SK-N-SH (cell line): ENCODE measurements at regions not wholly inside any gene's neighbourhood (a gene's known extent, or its start where the extent isn't known, plus 50 kb on each side); places are given as distances from the start of the nearest gene placed in this dataset.

Source experiments
- CTCF ChIA-PET: fragments of 300-600, 350-600 bp; formaldehyde crosslinking; extraction: SDS; loops from one replicate; lab custom pipeline; 2021; lab: Yijun Ruan, JAX
- POLR2A ChIA-PET: fragments of 350-600 bp; sonication (Branson Sonifier 250); formaldehyde crosslinking; extraction: SDS; loops from one replicate; lab custom pipeline; 2020; ENCODE audit warnings: antibody characterized with exemption, inconsistent platforms; lab: Yijun Ruan, JAX
- DNase-seq: peaks from one replicate; pipeline ENCODE4 v3.0.0; 2012
- H2AFZ ChIP-seq: fragments of 200-600 bp; sonication (generic); 2 replicates; pipeline ENCODE4 v1.8.1; 2016; ENCODE audit warnings: antibody characterized with exemption, mild to moderate bottlenecking, low read depth
- H3F3A ChIP-seq: fragments of 200-600 bp; sonication (generic); replicated peaks from 2 replicates; pipeline ENCODE3; 2016; ENCODE audit warnings: antibody characterized with exemption, mild to moderate bottlenecking; ENCODE audit not compliant: insufficient read depth
- H3K27ac ChIP-seq, 2 experiments: fragments of 200-500 bp in 1 of 2; fragments of 200-600 bp in 1 of 2; sonication (Bioruptor generic) in 1 of 2; sonication (generic), shearing (Covaris generic) in 1 of 2; 2 replicates each; pipeline versions ENCODE4 v1.5.1 to v1.6.1; 2014 to 2016; ENCODE audit warnings: low read depth in 2 of 2, inconsistent platforms in 1 of 2, low read length in 1 of 2, mild to moderate bottlenecking in 1 of 2, mixed read lengths in 1 of 2
- H3K27me3 ChIP-seq: fragments of 200-600 bp; sonication (generic), shearing (Covaris generic); 2 replicates; pipeline ENCODE4 v1.6.1; 2016; ENCODE audit warnings: mixed run types; ENCODE audit not compliant: insufficient read depth
- H3K36me3 ChIP-seq, 2 experiments: fragments of 200-500 bp in 1 of 2; fragments of 200-600 bp in 1 of 2; sonication (Bioruptor generic) in 1 of 2; sonication (generic) in 1 of 2; replicated peaks in 1 of 2; 2 replicates each; pipeline versions ENCODE3 to v1.5.1; 2014 to 2016; ENCODE audit warnings: low read length in 1 of 2, mild to moderate bottlenecking in 1 of 2; ENCODE audit not compliant: insufficient read depth in 2 of 2, control insufficient read depth in 1 of 2
- H3K4me1 ChIP-seq, 2 experiments: fragments of 200-500 bp in 1 of 2; fragments of 200-600 bp in 1 of 2; sonication (Bioruptor generic) in 1 of 2; sonication (generic), shearing (Covaris generic) in 1 of 2; 2 replicates each; pipeline versions ENCODE4 v1.5.1 to v1.6.1; 2014 to 2016; ENCODE audit warnings: low read depth in 1 of 2, low read length in 1 of 2, mixed run types in 1 of 2; ENCODE audit not compliant: insufficient read depth in 2 of 2, control insufficient read depth in 1 of 2
- H3K4me2 ChIP-seq: fragments of 200-600 bp; sonication (generic), shearing (Covaris generic); 2 replicates; pipeline ENCODE4 v1.6.1; 2017; ENCODE audit warnings: mixed run types
- H3K4me3 ChIP-seq, 2 experiments: fragments of 200-500 bp in 1 of 2; fragments of 200-600 bp in 1 of 2; sonication (Bioruptor generic) in 1 of 2; sonication (generic), shearing (Covaris generic) in 1 of 2; 2 replicates each; pipeline versions ENCODE4 v1.5.1 to v1.8.1; 2014 to 2016; ENCODE audit warnings: low read depth in 2 of 2, inconsistent platforms in 1 of 2, low read length in 1 of 2, mild to moderate bottlenecking in 1 of 2, mixed read lengths in 1 of 2, moderate library complexity in 1 of 2
- H3K79me2 ChIP-seq: fragments of 200-600 bp; sonication (generic); 2 replicates; pipeline ENCODE4 v1.8.1; 2017; ENCODE audit warnings: mild to moderate bottlenecking; ENCODE audit not compliant: insufficient read depth
- H3K9ac ChIP-seq: fragments of 200-600 bp; sonication (generic); 2 replicates; pipeline ENCODE4 v1.6.1; 2017; ENCODE audit warnings: mixed run types
- H3K9me2 ChIP-seq: fragments of 200-600 bp; sonication (generic); 2 replicates; pipeline ENCODE4 v1.6.1; 2017; ENCODE audit warnings: mixed run types
- H3K9me3 ChIP-seq: fragments of 200-600 bp; sonication (generic); 2 replicates; pipeline ENCODE4 v1.6.1; 2017; ENCODE audit warnings: mixed run types, mild to moderate bottlenecking, moderate library complexity
- H4K20me1 ChIP-seq: fragments of 200-600 bp; sonication (generic); 2 replicates; pipeline ENCODE4 v1.6.1; 2017; ENCODE audit warnings: mild to moderate bottlenecking, mixed run types; ENCODE audit not compliant: insufficient read depth
- CTCF ChIP-seq: fragments of 200-600 bp; sonication (generic); IDR thresholded peaks from 2 replicates; pipeline ENCODE4 v1.6.1; 2017; ENCODE audit warnings: antibody characterized with exemption, mild to moderate bottlenecking, moderate library complexity
- EP300 ChIP-seq, 2 experiments: IDR thresholded peaks; 2 replicates each; pipeline versions ENCODE4 v1.4.0 to v1.6.1; 2012; ENCODE audit warnings: borderline replicate concordance in 1 of 2, low read depth in 1 of 2, low read length in 1 of 2
- FOSL2 ChIP-seq: IDR thresholded peaks from 2 replicates; pipeline ENCODE4 v1.4.0; 2012; ENCODE audit warnings: low read depth, mild to moderate bottlenecking, moderate library complexity, borderline replicate concordance
- FOXM1 ChIP-seq: IDR thresholded peaks from 2 replicates; pipeline ENCODE4 v1.4.0; 2012; ENCODE audit warnings: low read depth, mild to moderate bottlenecking
- GABPA ChIP-seq: IDR thresholded peaks from 2 replicates; pipeline ENCODE4 v1.4.0; 2012; ENCODE audit warnings: low read depth, mild to moderate bottlenecking
- GATA2 ChIP-seq: sonication (generic); formaldehyde crosslinking; IDR thresholded peaks from 2 replicates; pipeline ENCODE4 v1.5.0; 2020; ENCODE audit warnings: mild to moderate bottlenecking, missing genetic modification reagents
- IRF3 ChIP-seq: fragments of 150-350 bp; IDR thresholded peaks from 2 replicates; pipeline ENCODE4 v1.6.1; 2016; ENCODE audit warnings: mild to moderate bottlenecking, low read depth, low read length
- JUND ChIP-seq: IDR thresholded peaks from 2 replicates; pipeline ENCODE4 v1.4.0; 2012
- MEF2A ChIP-seq: IDR thresholded peaks from 2 replicates; pipeline ENCODE4 v1.4.0; 2012; ENCODE audit warnings: low read depth, borderline replicate concordance
- MXI1 ChIP-seq: IDR thresholded peaks from 2 replicates; pipeline ENCODE4 v1.6.1; 2012; ENCODE audit warnings: mild to moderate bottlenecking, low read depth, low read length, improper control_type of control experiment
- PBX3 ChIP-seq: IDR thresholded peaks from 2 replicates; pipeline ENCODE4; 2012
- RXRA ChIP-seq: IDR thresholded peaks from 2 replicates; pipeline ENCODE4 v1.4.0; 2012; ENCODE audit warnings: low read depth, mild to moderate bottlenecking, borderline replicate concordance
- TAF1 ChIP-seq: IDR thresholded peaks from 2 replicates; pipeline ENCODE4 v1.6.1; 2012; ENCODE audit warnings: low read depth, mild to moderate bottlenecking, low read length, moderate library complexity, borderline replicate concordance
- TEAD4 ChIP-seq: IDR thresholded peaks from 2 replicates; pipeline ENCODE4 v1.4.0; 2012; ENCODE audit warnings: mild to moderate bottlenecking, borderline replicate concordance; ENCODE audit not compliant: insufficient read depth
- USF2 ChIP-seq: fragments of 150-350 bp; IDR thresholded peaks from 2 replicates; pipeline ENCODE4 v1.6.1; 2017; ENCODE audit warnings: antibody characterized with exemption, low read length, low read depth, borderline replicate concordance
- ZBTB33 ChIP-seq: IDR thresholded peaks from 2 replicates; pipeline ENCODE4 v1.4.0; 2012; ENCODE audit warnings: low read depth, borderline replicate concordance

GRCh38 chr4:60790608-60791007 is 409.5 kb upstream of the ADGRL3 start:
- H3K4me3 ChIP-seq: no peak overlapping the region

More at GRCh38 chr4:60790608-60791007, 409.5 kb upstream of the ADGRL3 start:
- Histone ChIP-seq H3K27me3 (no peaks in the 10 kb centered on the region), H3K27ac (no peak overlapping the region), H3F3A (no peaks in the 10 kb centered on the region), H3K9ac (no peak overlapping the region), H2AFZ (no peak overlapping the region), H3K9me2 (no peaks in the 10 kb centered on the region), H3K4me1 (no peaks in the 10 kb centered on the region), H3K36me3 (no peaks in the 10 kb centered on the region), H3K79me2 (no peaks in the 10 kb centered on the region), H3K4me2 (no peak overlapping the region), H3K9me3 (no peaks in the 10 kb centered on the region), H4K20me1 (no peaks in the 10 kb centered on the region)
- CTCF ChIA-PET: interaction anchor here (5.1 kb wide), 1 partner anchor 15 kb away, joined by 17 read pairs; no protein-coding TSS in a partner anchor
- POLR2A ChIA-PET: no interaction called here
- TF ChIP-seq EP300 (IDR thresholded peaks at IDR 0.05; ENCODE audit: borderline replicate concordance in 1 of 2, low read depth in 1 of 2, low read length in 1 of 2) (no peak), ZBTB33 (no peak), TAF1 (no peak), GABPA (no peak), JUND (no peak), FOXM1 (no peak), TEAD4 (no peak), PBX3 (no peak), USF2 (no peak), RXRA (no peak), GATA2 (CRISPR knock-in tag) (no peak), CTCF (no peak), IRF3 (no peak), MXI1 (no peak), MEF2A (no peak), FOSL2 (no peak)
- DNase-seq: no peak
